Activated CD8-positive, alpha-beta memory T cell treated with anti-CD3 and anti-CD28 coated beads for 24 hours (primary cell): ENCODE measurements at regions not wholly inside any gene's neighbourhood (a gene's known extent, or its start where the extent isn't known, plus 50 kb on each side); places are given as distances from the start of the nearest gene placed in this dataset.
"Not testable (repeated sequence)": the region's sequence is repeated elsewhere in the genome, so short reads cannot be mapped to it uniquely, and the experiment has no call there.

Source experiments
- DNase-seq: peaks from one replicate; pipeline ENCODE4 v3.0.0-alpha.2; 2020

DNA sequence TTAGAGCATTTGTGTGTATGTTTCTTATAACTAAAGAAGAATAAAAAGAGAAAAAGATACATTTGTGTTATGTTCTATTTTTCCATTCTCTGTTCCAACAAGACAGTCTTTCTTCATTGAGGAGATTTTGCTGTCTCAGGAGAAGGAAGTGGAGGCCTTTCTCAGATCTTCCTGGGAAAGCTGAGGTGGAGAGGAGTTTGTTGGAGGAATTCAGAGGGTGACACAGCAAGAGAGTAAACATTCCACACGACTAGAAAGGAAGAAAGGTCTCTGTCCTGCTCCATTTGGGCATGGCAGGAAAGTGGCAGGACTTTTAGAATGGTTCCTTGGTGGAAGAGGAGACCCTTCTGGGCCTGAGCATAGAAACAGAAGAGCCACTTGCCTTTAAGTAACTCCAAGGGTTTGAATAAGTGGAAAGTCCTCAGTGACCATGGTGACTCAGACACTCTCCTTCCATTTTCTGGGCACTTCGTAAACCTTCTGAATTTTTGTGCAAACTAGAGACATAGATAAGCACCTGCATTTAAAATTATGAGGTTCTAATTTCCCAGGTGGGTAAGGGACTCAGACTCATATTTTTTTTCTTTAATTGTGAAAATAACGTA is 52.3 kb upstream of the COL5A2 start:
- DNase-seq: no peak

DNA sequence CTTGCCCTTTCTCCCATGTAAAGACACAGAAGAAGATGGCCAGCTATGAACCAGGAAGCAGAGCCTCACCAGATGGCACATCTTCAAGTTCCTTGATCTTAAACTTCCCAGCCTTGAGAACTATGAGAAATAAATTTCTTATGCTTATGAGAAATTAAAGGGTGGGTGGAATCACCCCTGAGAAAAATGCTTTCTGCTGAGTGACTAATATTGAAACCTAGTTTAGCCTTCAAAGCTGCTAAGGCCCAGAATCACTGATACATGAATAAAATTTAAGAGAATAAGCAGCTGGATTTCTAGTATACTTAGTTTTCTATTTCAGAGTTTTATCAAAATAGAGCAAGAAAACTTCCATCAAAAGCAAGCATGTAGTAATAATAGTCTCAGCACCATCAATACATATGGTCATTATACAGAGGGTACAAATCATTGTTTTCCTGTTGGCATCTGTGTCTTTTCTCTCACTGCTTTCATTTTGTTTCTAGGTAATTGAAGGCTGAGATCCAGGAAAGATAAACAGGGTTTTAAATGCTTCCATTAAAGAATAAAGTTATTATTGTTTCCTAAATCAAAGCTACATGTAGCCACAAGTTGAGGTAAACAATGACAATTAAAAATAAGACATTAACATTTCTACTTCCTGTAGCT is 53.3 kb upstream of the COL5A2 start:
- no peak for DNase-seq

- DNase-seq: no peak
Observed at GRCh38 chr2:189233527-189233926, 54.0 kb upstream of the COL5A2 start.

- DNase-seq: no peak
Observed at GRCh38 chr2:189234991-189235390, 55.4 kb upstream of the COL5A2 start.

DNA sequence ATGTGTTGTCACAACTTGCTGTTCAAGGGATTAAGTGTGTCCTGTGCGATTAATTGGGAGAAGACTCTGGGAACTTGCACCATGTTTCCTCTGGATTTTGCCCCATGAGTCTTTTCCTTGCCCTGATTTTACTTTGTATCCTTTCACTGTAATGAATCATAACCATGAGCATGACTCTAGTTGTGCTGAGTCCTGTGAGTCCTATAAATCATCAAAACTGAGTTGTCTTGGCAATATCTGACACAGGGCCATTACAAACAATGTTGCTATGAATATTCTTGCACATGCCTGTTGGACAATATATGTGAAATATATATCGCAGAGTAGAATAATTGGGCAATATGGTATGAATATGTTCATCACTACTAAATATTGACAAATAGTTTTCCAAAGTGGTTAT is 56.5 kb upstream of the COL5A2 start:
- no peak for DNase-seq

DNA sequence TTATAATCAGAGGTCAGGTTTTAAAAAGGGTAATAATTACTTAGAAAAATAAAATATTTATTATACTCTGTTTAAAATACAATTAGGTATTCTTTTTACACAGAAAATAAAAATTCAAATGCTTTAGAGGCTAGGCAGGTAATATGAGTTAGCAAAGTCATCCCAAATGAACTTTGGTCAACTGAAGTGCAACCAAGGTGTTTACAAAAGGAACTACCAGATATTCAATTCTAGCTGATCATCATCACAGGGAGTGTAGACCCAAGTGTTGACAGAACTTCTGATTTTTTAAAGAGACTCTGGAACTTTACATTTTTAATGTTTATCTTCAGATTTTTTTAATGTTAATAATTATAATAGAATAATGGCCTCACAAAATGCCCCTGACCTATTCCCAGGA is 59.3 kb upstream of the COL5A2 start:
- no peak for DNase-seq

GRCh38 chr2:189243843-189244242 is 64.3 kb upstream of the COL5A2 start:
- DNase-seq: not testable (repeated sequence)

DNA sequence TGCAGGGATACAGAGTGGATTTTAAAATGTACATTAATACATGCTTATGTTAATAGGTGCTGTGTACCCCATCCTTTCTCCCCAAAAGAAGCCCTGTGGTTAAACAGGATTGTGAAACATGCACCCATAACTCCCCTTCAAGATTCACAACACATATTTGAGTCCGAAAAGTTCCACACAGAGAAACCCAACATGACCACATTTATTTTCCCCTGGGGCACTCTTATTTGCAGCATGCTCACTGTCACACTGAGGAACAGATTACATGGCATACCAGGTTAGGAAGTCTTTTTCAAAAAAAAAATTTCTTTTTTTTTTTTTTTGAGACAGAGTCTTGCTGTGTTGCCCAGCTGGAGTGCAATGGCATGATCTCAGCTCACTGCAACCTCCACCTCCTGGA is 67.7 kb upstream of the COL5A2 start:
- DNase-seq: no peak

- DNase-seq: no peak
Observed at GRCh38 chr2:189248141-189248540, 68.6 kb upstream of the COL5A2 start.

- no peak for DNase-seq
Observed at GRCh38 chr2:189249171-189249570, 69.6 kb upstream of the COL5A2 start.

GRCh38 chr2:189249901-189250300 is 70.3 kb upstream of the COL5A2 start:
- DNase-seq: no peak

GRCh38 chr2:189252991-189253675 is 73.6 kb upstream of the COL5A2 start:
- no peak for DNase-seq

- no peak for DNase-seq
Observed at GRCh38 chr2:189253836-189254235, 74.3 kb upstream of the COL5A2 start.

DNA sequence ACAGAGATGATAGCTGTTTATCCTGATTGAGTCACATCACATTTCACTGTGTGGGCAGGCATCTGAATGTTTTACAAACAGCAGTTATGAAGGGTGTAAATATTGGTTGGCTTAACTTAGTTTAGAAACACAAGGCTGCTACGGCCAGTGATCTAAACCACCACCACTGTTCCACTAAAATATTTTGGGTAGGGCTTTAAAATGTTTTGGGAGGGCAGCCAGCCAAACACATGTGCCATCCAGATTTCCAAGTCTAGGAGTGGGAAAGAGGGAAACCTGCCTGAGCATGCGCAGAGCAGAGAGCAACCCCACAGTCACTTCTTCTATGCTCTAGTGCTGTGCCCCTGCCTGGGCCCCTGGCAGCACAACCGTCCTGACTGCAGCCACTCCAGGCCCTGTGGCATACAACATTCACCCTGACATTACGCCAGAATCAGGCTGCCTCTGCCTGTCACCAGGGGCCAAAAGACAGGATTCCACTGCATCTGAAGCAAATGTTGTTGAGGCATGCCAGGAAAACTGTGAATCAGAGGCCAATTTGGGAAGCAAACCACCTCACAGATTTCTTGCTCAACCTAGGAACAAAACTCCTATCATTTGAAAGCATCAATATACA is 74.8 kb upstream of the COL5A2 start:
- no peak for DNase-seq

- DNase-seq: no peak
Observed at GRCh38 chr2:189255711-189256110, 76.2 kb upstream of the COL5A2 start.

DNA sequence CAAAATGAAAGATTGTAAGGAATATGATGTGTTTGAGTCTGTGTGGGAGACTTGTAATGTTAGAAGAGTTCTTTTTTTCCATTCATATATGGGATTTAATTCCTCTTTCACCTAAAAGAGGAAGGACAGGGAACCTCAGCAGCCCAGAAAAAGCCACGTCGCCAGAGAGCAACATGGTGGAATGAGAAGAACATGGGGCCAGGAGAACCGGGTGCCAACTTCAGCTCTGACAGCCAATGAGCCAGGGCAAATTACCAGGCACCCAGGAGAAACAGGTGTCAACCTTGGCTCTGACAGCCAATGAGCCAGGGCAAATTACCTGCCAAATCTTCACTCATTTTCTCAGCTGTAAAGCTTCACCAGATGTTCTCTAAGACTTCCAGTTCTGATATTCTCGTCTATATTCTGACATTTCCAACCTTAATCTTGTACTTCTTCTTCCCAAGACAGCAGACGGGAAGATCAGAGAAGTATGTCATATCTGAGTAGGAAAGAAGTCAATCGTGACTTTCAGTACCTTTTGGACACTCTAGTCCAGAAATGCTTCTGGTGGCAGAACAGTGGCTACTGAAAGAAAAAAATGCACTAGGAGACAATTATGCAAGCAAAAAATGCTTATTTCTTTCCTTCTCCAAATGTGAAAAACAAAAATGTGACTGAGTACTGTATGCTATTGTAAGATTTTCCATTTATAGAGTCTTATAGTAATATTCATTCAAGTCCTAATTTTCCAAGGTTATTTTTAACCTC is 79.2 kb upstream of the COL5A2 start:
- no peak for DNase-seq

DNA sequence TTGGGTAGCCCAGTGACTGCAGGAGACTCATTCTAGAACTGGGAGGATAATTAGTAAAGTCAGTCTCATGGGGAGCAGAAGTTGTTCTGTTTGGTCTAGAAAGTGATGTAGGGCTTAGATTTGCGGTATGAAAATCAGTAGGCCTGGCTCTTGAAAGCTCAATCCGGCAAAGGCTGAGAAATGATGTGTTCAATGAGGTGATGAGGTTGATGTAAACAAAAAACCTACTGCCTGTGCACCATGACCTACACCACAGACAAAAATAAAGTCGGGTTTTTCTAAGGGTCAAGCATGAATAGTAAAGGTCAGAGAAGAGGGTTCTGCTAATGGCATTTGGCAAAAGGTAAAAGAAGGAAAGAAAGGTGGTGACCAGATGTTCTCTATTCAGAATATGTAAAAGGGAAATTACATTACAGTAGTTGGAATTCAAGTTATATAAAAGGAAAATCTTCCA is 80.8 kb upstream of the COL5A2 start:
- DNase-seq: no peak

DNA sequence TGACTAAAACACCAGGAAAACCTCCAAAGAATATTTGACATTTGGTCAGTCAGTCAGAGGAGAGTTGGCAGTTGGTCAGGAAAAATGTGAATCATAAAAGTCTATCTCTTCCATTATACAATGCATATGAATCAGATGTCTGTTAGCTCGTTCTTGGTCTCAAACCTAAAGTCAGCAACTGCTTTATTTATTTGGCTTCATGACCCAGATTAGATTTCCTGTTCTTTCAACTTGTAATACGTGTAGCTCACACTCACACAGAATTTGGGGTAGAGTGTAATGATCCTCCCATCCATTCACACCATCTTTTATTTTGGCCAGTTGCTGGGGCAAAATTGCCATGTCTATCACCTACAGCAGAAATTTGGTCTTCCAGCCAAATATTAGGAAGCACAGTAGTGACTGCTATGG is 81.9 kb upstream of the COL5A2 start:
- DNase-seq: no peak

DNA sequence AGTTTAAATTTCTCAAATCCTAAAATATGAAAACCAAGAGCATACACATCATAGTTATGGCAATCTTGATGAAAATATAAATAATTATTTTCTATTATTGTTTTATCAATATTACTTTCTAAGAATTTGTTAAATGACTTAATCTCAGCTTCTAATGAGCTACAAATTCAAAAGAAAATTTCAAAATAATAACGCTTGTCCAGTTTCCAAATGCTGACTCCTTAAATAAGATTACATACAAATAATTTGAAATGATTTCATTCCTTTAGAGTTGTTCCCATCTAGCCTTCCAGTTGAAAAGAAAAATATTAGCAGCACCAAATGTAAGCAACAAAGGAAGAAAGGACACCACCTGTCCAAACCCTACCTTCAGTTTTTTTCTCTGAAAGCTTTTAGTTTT is 82.4 kb upstream of the COL5A2 start:
- DNase-seq: no peak

GRCh38 chr2:189265696-189266320 is 86.2 kb upstream of the COL5A2 start:
- no peak for DNase-seq

- no peak for DNase-seq
Observed at GRCh38 chr2:189267491-189267890, 87.9 kb upstream of the COL5A2 start.

DNA sequence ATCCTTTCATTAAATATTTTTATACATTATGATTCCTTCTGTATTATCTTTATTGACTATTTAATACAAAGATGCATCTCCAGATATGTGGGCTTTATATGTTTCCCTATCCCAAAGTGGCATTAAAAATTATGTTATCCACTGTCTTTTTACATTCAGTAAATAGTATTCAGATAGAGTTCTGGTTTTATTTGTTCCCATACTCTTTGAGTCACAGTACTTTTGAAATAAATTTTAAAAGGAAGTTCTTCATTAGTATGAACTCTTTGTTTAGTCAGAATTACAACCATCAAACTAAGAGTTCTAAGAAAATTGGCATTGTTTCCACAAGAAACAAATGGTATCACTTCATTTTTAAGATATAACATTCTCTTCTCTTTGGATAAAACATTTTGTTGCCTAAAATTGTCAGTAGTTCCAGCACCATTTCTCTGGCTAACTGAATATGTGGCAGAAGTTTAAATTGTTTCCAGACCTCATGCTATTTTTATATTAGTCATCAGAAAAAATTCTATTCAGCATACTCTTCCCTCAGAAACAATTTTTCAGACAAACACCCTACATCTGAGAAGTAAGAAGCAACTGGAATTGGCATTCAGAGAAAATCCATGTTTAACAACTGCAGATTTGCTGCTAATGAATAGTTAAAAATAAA is 88.5 kb upstream of the COL5A2 start:
- DNase-seq: no peak
